Thyroid gland (tissue), 4 donors: ENCODE measurements at regions not wholly inside any gene's neighbourhood (a gene's known extent, or its start where the extent isn't known, plus 50 kb on each side); places are given as distances from the start of the nearest gene placed in this dataset.

Source experiments
- CTCF ChIP-seq, 6 experiments: fragments of 200-600 bp in 3 of 6; fragments of 450-650 bp in 3 of 6; sonication (generic) in 3 of 6; IDR thresholded peaks; one replicate each; pipeline ENCODE4 v1.5.1; 2016 to 2019; ENCODE audit warnings: antibody characterized with exemption in 6 of 6, mild to moderate bottlenecking in 2 of 6, inconsistent platforms in 1 of 6, moderate library complexity in 1 of 6
- POLR2A ChIP-seq, 2 donors: fragments of 450-650 bp; IDR thresholded peaks; one replicate each; pipeline ENCODE4 v1.6.1; 2017; ENCODE audit warnings: antibody characterized with exemption in 2 of 2, mild to moderate bottlenecking in 2 of 2, moderate library complexity in 1 of 2

- TF ChIP-seq CTCF (IDR thresholded peaks at IDR 0.05) (no peak), POLR2A (IDR thresholded peaks at IDR 0.05) (no peak)
These were observed 161.7 kb downstream of the OPA1 start for GRCh38 chr3:193754719-193755118.
